ENCODE measurements at regions not wholly inside any gene's neighbourhood (a gene's known extent, or its start where the extent isn't known, plus 50 kb on each side); places are given as distances from the start of the nearest gene placed in this dataset.

DNA sequence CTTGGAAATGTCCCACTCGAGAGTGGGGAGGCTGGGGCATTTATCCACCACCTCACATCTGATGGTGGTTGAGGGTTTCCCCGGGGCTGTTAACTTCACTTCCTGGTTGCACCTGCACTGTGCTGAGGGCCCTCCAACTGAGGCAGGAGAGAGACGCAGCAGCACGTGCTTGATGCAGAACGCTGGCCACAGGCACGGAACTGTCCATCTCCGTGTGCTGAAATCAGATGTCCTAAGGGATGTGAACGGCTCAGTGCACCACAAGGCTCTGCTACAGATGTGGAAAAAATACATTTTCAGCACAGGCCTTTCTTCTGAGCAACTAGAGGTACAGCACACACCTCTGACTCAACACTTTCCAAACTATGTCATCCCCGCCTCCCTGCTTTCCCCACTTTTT lies 114.8 kb upstream of the C16orf82 start:
- Mint-ChIP-seq H3K4me1 (ENCODE audit: low read depth in 2 of 2) (no peaks in the 10 kb centered on the region), H3K4me3 (no peak overlapping the region), H3K9me3 (no peaks in the 10 kb centered on the region), H3K36me3 (ENCODE audit: insufficient read depth) (no peaks in the 10 kb centered on the region), H3K27ac (no peak overlapping the region), H3K27me3 (peaks cover 23 to 40% of the 10 kb centered on the region in 2 donors)
- DNase-seq (no peak), ATAC-seq (replicated peaks) (no peak)

GRCh38 chr16:26952411-26952810 lies 114.3 kb upstream of the C16orf82 start:
- ATAC-seq (replicated peaks) (no peak), DNase-seq (no peak)
- peaks cover 23 to 40% of the 10 kb centered on the region in 2 donors for H3K27me3 Mint-ChIP-seq
- no peak overlapping the region for H3K27ac Mint-ChIP-seq
- no peak overlapping the region for H3K4me3 Mint-ChIP-seq
- no peaks in the 10 kb centered on the region for H3K9me3 Mint-ChIP-seq
- no peaks in the 10 kb centered on the region for H3K36me3 Mint-ChIP-seq (ENCODE audit: insufficient read depth)
- no peaks in the 10 kb centered on the region for H3K4me1 Mint-ChIP-seq (ENCODE audit: low read depth in 2 of 2)

DNA sequence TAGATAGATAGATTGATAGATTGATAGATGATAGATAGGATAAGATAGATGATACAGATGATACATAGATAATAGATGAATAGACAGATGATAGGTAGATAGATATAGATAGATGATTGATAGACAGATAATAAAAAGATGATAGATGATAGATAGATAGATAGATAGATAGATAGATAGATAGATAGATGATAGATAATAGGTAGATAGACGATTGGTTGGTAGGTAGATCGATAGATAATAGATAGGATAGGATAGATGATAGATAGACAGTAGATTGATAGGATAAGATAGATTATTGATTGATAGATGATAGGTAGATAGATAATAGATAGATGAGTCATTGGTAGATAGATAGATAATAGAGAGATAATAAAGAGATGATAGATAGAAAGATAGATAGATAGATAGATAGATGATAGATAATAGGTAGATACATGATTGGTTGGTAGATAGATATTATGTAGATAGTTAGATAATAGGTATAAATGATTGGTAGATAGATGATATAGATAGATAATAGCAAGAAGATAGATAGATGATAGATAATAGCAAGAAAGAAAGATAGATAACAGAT lies 109.4 kb upstream of the C16orf82 start:
- Mint-ChIP-seq H3K36me3 (ENCODE audit: insufficient read depth) (no peaks in the 10 kb centered on the region), H3K27ac (no peak overlapping the region), H3K27me3 (peaks cover 28 to 30% of the 10 kb centered on the region in 2 donors), H3K4me3 (no peak overlapping the region), H3K4me1 (ENCODE audit: low read depth in 2 of 2) (peaks cover 0 to 9% of the 10 kb centered on the region in 2 donors), H3K9me3 (no peaks in the 10 kb centered on the region)
- ATAC-seq (replicated peaks) (no peak), DNase-seq (no peak)

- peaks cover 39 to 41% of the 10 kb centered on the region in 2 donors for H3K27me3 Mint-ChIP-seq
- DNase-seq (no peak), ATAC-seq (replicated peaks) (no peak)
- no peak overlapping the region for H3K4me3 Mint-ChIP-seq
- H3K4me1 Mint-ChIP-seq (ENCODE audit: low read depth in 2 of 2) = peaks cover 0 to 9% of the 10 kb centered on the region in 2 donors
- H3K27ac Mint-ChIP-seq = no peak overlapping the region
- no peaks in the 10 kb centered on the region for H3K9me3 Mint-ChIP-seq
- no peaks in the 10 kb centered on the region for H3K36me3 Mint-ChIP-seq (ENCODE audit: insufficient read depth)
Measured at GRCh38 chr16:26959416-26960009, 107.2 kb upstream of the C16orf82 start.

DNA sequence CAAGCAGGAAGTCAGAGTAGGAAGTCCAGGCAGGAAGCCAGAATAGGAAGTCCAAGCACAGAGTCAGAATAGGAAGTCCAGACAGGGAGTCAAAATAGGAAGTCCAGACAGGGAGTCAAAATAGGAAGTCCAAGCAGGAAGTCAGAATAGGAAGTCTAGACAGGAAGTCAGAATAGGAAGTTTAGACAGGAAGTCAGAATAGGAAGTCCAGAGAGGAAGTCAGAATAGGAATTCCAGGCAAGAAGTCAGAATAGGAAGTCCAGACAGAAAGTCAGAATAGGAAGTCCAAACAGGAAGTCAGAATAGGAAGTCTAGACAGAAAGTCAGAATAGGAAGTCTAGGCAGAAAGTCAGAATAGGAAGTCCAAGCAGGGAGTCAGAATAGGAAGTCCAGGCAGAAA lies 105.3 kb upstream of the C16orf82 start:
- ATAC-seq (replicated peaks) (no peak), DNase-seq (no peak)
- Mint-ChIP-seq H3K9me3 (no peaks in the 10 kb centered on the region), H3K4me3 (no peak overlapping the region), H3K27me3 (peaks cover 41 to 52% of the 10 kb centered on the region in 2 donors), H3K4me1 (ENCODE audit: low read depth in 2 of 2) (peaks cover 0 to 9% of the 10 kb centered on the region in 2 donors), H3K27ac (no peak overlapping the region), H3K36me3 (ENCODE audit: insufficient read depth) (no peaks in the 10 kb centered on the region)

- Mint-ChIP-seq H3K36me3 (ENCODE audit: insufficient read depth) (no peaks in the 10 kb centered on the region), H3K9me3 (no peaks in the 10 kb centered on the region), H3K27me3 (peaks cover 40 to 52% of the 10 kb centered on the region in 2 donors), H3K27ac (no peak overlapping the region), H3K4me3 (no peak overlapping the region), H3K4me1 (ENCODE audit: low read depth in 2 of 2) (peaks cover 0 to 9% of the 10 kb centered on the region in 2 donors)
- no peak for DNase-seq
- ATAC-seq (replicated peaks) = no peak
Measured at GRCh38 chr16:26963109-26963508, 103.6 kb upstream of the C16orf82 start.

DNA sequence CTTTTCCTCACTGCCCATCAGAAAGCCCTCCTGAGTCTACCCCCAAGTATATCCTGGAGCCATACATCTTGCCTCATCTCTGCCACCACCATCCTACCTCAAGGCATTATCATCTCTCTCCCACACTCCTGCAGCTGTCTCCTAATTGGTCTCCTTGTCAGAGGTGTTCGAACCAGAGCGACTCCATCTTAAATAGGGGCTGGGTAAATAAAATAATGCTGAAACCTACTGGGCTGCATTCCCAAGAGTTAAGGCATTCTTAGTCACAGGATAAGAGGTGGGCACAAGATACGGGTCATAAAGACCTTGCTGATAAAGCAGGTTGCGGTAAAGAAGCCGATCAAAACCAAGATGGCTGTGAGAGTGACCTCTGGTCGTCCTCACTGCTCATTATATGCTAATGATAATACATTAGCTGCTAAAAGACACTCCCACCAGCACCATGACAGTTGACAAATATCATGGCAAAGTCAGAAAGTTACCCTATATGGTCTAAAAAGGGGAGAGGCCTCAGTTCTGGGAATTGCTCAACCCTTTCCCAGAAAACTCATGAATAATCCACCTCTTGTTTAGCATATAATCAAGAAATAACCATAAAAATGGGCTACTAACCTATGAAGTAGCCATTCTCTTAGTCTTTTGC lies 97.0 kb upstream of the C16orf82 start:
- Mint-ChIP-seq H3K27ac (no peak overlapping the region), H3K9me3 (no peaks in the 10 kb centered on the region), H3K36me3 (ENCODE audit: insufficient read depth) (no peaks in the 10 kb centered on the region), H3K4me3 (no peak overlapping the region), H3K27me3 (peaks cover 7 to 15% of the 10 kb centered on the region in 2 donors), H3K4me1 (ENCODE audit: low read depth in 2 of 2) (no peaks in the 10 kb centered on the region)
- DNase-seq (no peak), ATAC-seq (replicated peaks) (no peak)

- Mint-ChIP-seq H3K27me3 (peaks cover 13 to 20% of the 10 kb centered on the region in 2 donors), H3K4me3 (no peak overlapping the region), H3K36me3 (ENCODE audit: insufficient read depth) (no peaks in the 10 kb centered on the region), H3K9me3 (no peaks in the 10 kb centered on the region), H3K4me1 (ENCODE audit: low read depth in 2 of 2) (no peaks in the 10 kb centered on the region), H3K27ac (no peak overlapping the region)
- DNase-seq (no peak), ATAC-seq (replicated peaks) (no peak)
Measured at GRCh38 chr16:26970292-26970691, 96.4 kb upstream of the C16orf82 start.

DNA sequence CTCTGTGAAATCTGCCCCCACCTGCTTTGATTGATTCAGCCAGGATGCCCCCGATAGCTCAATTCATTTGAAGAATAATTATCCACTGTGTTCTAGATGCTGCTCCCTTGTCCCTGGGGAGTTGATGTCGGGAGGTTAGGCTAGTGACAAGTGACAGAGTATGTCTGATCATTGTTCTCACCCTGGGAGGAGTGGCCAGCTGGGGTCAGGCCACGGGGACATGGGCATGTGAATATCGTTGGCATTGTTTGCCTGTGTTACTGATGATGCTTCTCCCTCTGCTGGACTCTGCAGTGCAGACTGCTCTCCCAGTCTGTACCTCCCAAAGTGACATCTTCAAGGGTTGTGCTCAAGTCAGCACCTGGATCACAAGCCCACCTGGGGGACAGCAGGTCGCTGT lies 89.9 kb upstream of the C16orf82 start:
- ATAC-seq (replicated peaks) = no peak
- Mint-ChIP-seq H3K27me3 (peaks cover 23 to 53% of the 10 kb centered on the region in 2 donors), H3K4me1 (ENCODE audit: low read depth in 2 of 2) (no peaks in the 10 kb centered on the region), H3K36me3 (ENCODE audit: insufficient read depth) (no peaks in the 10 kb centered on the region), H3K9me3 (no peaks in the 10 kb centered on the region), H3K4me3 (no peak overlapping the region), H3K27ac (no peak overlapping the region)
- DNase-seq = no peak

DNA sequence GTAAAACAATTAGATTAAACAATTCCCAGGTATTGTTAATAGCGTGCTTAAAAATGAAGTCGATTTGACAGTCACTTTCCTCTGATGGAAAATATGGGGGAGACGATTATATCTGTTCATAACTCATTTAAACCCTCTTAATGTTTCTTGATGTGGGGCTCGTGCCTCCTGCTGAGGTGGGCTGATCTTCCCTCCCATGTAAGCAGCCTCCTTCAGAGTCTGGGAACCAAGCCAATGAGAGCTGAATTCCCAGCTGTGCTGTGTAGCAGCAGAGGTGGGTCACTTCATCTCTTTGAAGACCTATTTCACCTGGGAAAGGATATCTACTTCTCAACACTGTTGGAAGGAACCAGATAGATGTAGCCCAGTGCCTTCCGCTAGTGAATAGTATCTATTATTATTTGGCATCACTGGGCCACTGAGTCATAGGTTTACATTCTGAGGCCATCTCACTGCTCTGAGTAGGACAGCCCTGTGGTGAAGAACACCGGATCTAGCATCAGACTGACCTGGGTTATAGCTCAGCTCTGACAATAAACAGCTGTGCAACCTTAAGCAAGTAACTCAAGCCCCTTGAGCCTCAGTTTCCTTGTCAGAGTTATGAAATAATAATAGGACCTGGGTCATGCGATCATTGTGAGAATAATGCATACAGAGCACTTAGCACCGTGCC lies 85.3 kb upstream of the C16orf82 start:
- Mint-ChIP-seq H3K27me3 (peaks cover 37 to 68% of the 10 kb centered on the region in 2 donors), H3K4me3 (no peak overlapping the region), H3K36me3 (ENCODE audit: insufficient read depth) (no peaks in the 10 kb centered on the region), H3K27ac (no peak overlapping the region), H3K9me3 (no peaks in the 10 kb centered on the region), H3K4me1 (ENCODE audit: low read depth in 2 of 2) (no peaks in the 10 kb centered on the region)
- DNase-seq = no peak
- no peak for ATAC-seq (replicated peaks)

DNA sequence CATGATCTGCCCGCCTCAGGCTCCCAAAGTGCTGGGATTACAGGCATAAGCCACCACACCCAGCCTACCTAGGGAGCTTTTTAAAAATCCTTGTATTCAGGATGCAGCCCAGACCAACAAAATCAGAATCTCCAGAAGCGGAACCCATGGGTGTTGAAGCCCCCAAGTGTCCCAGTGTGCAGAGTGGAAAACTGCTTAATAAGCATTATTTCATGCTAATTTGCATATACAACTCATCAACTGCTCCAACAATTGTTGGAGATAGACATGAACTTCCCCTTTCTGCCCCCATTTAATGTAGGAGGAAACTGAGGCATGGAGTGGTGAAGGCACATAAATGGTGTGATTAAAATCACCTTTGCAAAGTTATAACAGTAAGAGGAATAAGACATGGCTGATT lies 84.3 kb upstream of the C16orf82 start:
- H3K36me3 Mint-ChIP-seq (ENCODE audit: insufficient read depth) = no peaks in the 10 kb centered on the region
- no peak overlapping the region for H3K27ac Mint-ChIP-seq
- no peak overlapping the region for H3K4me3 Mint-ChIP-seq
- DNase-seq (no peak), ATAC-seq (replicated peaks) (no peak)
- H3K4me1 Mint-ChIP-seq (ENCODE audit: low read depth in 2 of 2) = no peaks in the 10 kb centered on the region
- H3K9me3 Mint-ChIP-seq = no peaks in the 10 kb centered on the region
- peaks cover 40 to 68% of the 10 kb centered on the region in 2 donors for H3K27me3 Mint-ChIP-seq

GRCh38 chr16:26983426-26983825 lies 83.3 kb upstream of the C16orf82 start:
- no peaks in the 10 kb centered on the region for H3K4me1 Mint-ChIP-seq (ENCODE audit: low read depth in 2 of 2)
- H3K27ac Mint-ChIP-seq = no peak overlapping the region
- H3K27me3 Mint-ChIP-seq = peaks cover 47 to 72% of the 10 kb centered on the region in 2 donors
- ATAC-seq (replicated peaks) (no peak), DNase-seq (no peak)
- H3K4me3 Mint-ChIP-seq = no peak overlapping the region
- no peaks in the 10 kb centered on the region for H3K9me3 Mint-ChIP-seq
- H3K36me3 Mint-ChIP-seq (ENCODE audit: insufficient read depth) = no peaks in the 10 kb centered on the region

DNA sequence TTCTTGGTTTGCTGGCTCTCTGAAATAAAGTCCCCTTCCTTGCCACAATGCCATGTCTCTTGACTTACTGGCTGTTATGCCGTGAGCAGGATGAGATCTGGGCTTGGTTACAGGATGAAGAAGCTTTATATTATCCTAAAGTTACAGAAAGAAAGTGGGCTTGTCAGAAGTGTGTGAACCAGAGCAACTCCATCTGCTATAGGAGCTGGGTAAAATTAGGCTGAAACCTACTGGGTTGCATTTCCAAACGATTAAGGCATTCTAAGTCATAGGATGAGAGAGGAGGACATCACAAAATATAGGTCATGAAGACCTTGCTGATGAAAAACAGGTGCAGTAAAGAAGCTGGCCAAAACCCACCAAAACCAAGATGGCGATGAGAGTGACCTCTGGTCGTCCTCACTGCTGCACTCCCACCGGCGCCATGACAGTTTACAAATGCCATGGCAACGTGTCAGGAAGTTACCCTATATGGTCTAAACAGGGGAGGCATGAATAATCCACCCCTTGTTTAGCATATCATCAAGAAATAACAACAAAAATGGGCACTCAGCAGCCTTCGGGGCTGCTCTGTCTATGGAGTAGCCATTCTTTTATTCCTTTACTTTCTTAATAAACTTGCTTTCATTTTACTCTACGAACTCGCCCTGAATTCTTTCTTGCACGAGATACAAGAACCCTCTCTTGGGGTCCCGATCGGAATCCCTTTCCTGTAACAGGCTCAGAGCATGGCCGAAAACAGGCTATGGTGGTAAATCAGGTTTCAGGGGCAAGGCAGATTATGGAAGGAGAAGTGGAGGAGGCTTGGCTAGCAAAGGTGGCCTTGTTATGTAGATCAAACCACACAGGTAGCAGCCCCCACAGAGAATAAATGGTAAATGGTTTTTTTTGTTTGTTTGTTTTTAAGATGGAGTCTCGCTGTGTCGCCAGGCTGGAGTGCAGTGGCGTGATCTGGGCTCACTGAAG lies 81.3 kb upstream of the C16orf82 start:
- Mint-ChIP-seq H3K4me1 (ENCODE audit: low read depth in 2 of 2) (no peaks in the 10 kb centered on the region), H3K36me3 (ENCODE audit: insufficient read depth) (no peaks in the 10 kb centered on the region), H3K4me3 (no peak overlapping the region), H3K27me3 (peaks cover 47 to 55% of the 10 kb centered on the region in 2 donors), H3K9me3 (no peaks in the 10 kb centered on the region), H3K27ac (no peak overlapping the region)
- DNase-seq (no peak), ATAC-seq (replicated peaks) (no peak)

Measured in effector memory CD8-positive, alpha-beta T cell (primary cell).